ENCODE measurements at regions not wholly inside any gene's neighbourhood (a gene's known extent, or its start where the extent isn't known, plus 50 kb on each side); places are given as distances from the start of the nearest gene placed in this dataset.

GRCh38 chr6:71537717-71538116, 249.1 kb downstream of the OGFRL1 start:
- ATAC-seq (no peak), DNase-seq (no peak)
- WGBS, 2 donors, result 43 to 59% methylated on average over 1 of the region's 1 CpG
- H3K4me3 ChIP-seq, result no peak overlapping the region
- H3K9me3 ChIP-seq, result no peaks in the 10 kb centered on the region
- no peaks in the 10 kb centered on the region for H3K4me1 ChIP-seq
- H3K36me3 ChIP-seq (replicated peaks in 1 of 2; ENCODE audit: insufficient read depth in 1 of 2, low read depth in 2 of 2), result no peaks in the 10 kb centered on the region
- intact Hi-C loops (cut with DNase I), result no loop called here
- no peaks in the 10 kb centered on the region for H3K27me3 ChIP-seq
- TF ChIP-seq CTCF (IDR thresholded peaks at IDR 0.05), result no peak
- no peak for TF ChIP-seq POLR2A (IDR thresholded peaks at IDR 0.05)
- H3K27ac ChIP-seq, result no peak overlapping the region

DNA sequence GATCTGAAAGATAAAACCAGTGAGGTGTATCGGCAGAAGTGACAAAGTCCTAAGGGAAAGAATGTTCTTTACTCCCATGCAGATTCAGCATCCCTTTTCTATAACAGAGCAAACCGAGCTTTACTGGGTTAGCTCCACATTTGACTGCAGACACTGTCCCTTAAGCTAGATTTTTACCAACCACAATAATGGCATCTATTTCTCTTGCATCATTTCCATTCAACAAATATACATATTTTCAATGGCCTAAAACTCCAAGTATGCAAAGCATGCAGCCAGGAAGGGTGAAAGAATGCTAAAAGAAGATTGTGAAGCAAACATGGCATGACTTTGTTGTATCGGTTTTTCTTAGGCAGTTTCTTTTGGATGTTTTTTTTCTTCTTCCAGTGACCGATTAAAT, 255.4 kb downstream of the OGFRL1 start:
- H3K27ac ChIP-seq, result no peak overlapping the region
- DNase-seq, result no peak
- no peaks in the 10 kb centered on the region for H3K9me3 ChIP-seq
- H3K4me1 ChIP-seq, result no peaks in the 10 kb centered on the region
- H3K4me3 ChIP-seq, result no peak overlapping the region
- no peaks in the 10 kb centered on the region for H3K36me3 ChIP-seq (replicated peaks in 1 of 2; ENCODE audit: insufficient read depth in 1 of 2, low read depth in 2 of 2)
- H3K27me3 ChIP-seq, result no peaks in the 10 kb centered on the region
- intact Hi-C loops (cut with DNase I), result no loop called here
- TF ChIP-seq POLR2A (IDR thresholded peaks at IDR 0.05) (no peak), CTCF (IDR thresholded peaks at IDR 0.05) (no peak)
- ATAC-seq, result no peak
- 60 to 61% methylated on average over 4 of the region's 4 CpGs for WGBS, 2 donors

- Histone ChIP-seq H3K36me3 (replicated peaks in 1 of 2; ENCODE audit: insufficient read depth in 1 of 2, low read depth in 2 of 2) (no peaks in the 10 kb centered on the region), H3K4me1 (no peaks in the 10 kb centered on the region), H3K4me3 (no peak overlapping the region), H3K9me3 (no peaks in the 10 kb centered on the region), H3K27me3 (no peaks in the 10 kb centered on the region), H3K27ac (no peak overlapping the region)
- DNase-seq, result no peak
- TF ChIP-seq POLR2A (IDR thresholded peaks at IDR 0.05) (no peak), CTCF (IDR thresholded peaks at IDR 0.05) (no peak)
- no peak for ATAC-seq
- intact Hi-C loops (cut with DNase I), result no loop called here
Observed at GRCh38 chr6:71544906-71545305, 256.3 kb downstream of the OGFRL1 start.

GRCh38 chr6:71545905-71546304, 257.3 kb downstream of the OGFRL1 start:
- intact Hi-C loops (cut with DNase I), result no loop called here
- Histone ChIP-seq H3K27ac (no peak overlapping the region), H3K4me1 (no peaks in the 10 kb centered on the region), H3K36me3 (replicated peaks in 1 of 2; ENCODE audit: insufficient read depth in 1 of 2, low read depth in 2 of 2) (no peaks in the 10 kb centered on the region), H3K4me3 (no peak overlapping the region), H3K9me3 (no peaks in the 10 kb centered on the region), H3K27me3 (no peaks in the 10 kb centered on the region)
- TF ChIP-seq POLR2A (IDR thresholded peaks at IDR 0.05), result no peak
- no peak for TF ChIP-seq CTCF (IDR thresholded peaks at IDR 0.05)
- ATAC-seq (no peak), DNase-seq (no peak)
- 81 to 84% methylated on average over 3 of the region's 3 CpGs for WGBS, 2 donors

DNA sequence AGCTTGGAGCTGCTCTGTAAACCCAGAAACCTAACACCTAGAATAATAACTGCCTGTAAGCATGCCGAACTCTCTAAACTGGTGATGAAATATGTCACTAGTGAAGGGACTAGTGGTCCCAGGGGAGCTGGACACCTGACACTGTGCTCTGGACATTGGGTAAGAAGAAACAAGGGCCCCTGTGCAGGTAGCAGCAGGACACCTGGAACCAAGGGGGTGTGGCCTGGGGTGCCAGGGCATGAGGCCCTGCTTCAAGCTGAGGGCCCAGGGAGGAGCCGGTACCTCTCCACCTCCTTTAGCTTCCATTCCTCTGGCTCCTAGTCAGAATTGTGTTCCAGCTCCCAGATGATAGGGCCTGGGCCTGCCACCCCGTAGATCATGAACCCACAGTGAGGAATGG, 263.2 kb downstream of the OGFRL1 start:
- Histone ChIP-seq H3K27ac (no peak overlapping the region), H3K4me3 (no peak overlapping the region), H3K4me1 (no peaks in the 10 kb centered on the region), H3K36me3 (replicated peaks in 1 of 2; ENCODE audit: insufficient read depth in 1 of 2, low read depth in 2 of 2) (no peaks in the 10 kb centered on the region), H3K27me3 (no peaks in the 10 kb centered on the region), H3K9me3 (peaks cover 0 to 15% (median 0%) of the 10 kb centered on the region in 3 donors)
- ATAC-seq (no peak), DNase-seq (no peak)
- TF ChIP-seq CTCF (IDR thresholded peaks at IDR 0.05) (no peak), POLR2A (IDR thresholded peaks at IDR 0.05) (no peak)
- intact Hi-C loops (cut with DNase I), result no loop called here
- 75 to 81% methylated on average over 3 of the region's 3 CpGs for WGBS, 2 donors
